Occipital lobe (tissue), 1 donor: ENCODE measurements at regions not wholly inside any gene's neighbourhood (a gene's known extent, or its start where the extent isn't known, plus 50 kb on each side); places are given as distances from the start of the nearest gene placed in this dataset.

Source experiments
- DNase-seq: peaks from one replicate; lab custom pipeline; 2025; lab: John Stamatoyannopoulos, UW

DNA sequence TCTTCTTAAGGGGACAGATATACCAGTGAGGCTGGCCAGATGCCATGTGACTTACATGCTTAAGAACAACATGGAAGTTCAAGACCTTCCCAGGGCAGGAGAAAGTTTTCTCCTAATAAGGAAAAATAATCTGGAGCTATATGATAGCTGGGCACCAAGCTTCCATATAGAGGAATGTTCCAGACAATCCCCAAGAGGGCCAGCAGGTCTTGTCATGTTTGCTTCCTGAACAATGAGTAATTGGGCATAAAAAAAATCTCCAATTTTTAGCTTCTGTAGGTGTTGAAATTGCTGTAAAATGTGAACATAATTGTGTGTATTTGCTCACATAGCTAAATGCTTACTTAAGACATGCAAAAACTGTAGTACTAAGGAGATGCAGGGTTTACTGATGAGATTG is 809.5 kb upstream of the PIK3C3 start:
- no peak for DNase-seq

DNA sequence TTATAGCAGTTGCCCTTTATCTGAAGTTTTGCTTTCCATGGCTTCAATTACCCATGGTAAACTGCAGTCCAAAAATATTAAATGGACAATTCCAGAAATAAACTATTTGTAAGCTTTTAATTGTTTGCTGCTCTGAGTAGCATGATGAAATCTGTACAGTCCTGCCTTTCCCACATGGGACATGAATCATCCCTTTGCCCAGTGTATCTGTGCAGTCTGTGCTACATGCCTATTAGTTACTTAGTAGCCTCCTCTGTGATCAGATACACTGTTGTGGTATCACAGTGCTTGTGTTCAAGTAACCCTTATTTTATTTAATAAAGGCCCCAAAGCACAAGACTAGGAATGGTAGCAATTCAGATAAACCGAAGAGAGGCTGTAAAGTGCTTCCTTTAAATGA is 810.6 kb upstream of the PIK3C3 start:
- no peak for DNase-seq

DNA sequence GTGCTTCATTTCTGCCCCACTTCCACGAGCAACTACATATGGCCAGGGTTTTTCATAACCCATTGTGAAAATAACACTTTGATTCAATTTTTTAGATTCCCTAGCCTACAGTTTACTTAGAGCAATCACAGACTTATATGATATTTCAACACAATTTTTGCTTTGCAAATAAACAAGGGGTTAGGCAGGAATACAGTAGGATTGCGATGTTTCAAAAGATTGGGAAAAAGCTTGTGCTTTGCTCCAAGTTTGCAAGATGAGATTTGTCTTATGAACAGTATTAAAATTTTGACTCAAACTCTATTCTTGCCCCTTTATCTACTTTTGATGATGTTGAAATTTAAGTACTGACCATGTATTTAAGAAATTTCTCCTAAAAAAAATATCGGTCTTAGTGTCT is 814.5 kb upstream of the PIK3C3 start:
- DNase-seq: no peak

DNA sequence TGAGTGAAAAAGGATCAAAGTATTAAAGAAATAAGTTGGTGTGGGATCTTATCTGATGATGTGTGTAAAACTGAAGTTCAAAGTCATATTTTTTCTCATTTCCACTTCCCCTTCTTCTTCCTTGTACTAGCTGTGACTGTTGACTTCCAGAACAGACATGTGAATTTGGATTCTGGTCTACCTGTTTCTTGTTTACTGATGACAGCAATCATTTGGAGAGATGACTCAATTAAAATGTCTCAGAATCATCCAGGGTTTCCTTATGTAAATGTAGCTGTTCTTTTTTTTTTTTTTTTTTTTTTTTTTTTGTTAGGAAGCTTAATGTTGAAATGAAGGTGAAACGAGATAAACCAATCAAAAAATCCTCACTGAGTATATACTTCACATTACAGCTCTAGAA is 819.9 kb upstream of the PIK3C3 start:
- no peak for DNase-seq

DNA sequence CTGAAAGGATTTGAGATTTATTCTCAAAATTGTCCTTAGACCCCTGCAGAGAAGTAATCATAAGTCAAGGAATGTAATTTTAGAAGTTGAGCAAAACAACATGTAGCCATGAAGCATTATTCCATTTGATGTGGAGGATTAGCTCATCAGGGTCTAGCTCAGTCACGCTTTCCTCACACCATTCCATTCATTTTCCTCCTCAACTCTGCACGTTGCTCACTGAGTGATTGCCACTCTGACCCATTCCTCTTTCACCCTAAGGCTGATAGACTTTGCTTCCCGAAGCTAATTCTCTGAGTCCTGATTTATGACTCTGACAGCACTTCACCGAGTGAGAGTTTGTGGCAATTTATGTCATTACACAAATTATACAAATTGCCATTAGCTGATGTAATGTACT is 820.6 kb upstream of the PIK3C3 start:
- DNase-seq: no peak

DNA sequence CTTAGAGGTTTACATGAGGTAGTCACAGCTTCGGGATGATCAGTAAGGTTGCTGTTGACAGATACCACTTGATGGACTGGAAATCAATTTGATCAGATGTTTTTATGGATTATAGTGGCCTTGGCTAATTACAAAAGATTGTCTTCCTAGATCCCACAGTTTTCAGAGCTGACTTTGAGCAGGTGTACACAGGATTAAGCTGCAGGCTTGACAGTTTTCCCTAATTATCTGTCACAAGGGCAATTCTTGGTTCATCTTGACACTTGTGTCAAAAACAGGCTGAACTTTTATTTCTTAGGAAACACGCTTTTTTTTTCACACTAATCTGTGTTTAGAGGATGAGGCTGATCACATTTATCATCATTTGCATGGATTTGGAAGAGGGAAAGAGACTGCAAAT is 824.0 kb upstream of the PIK3C3 start:
- no peak for DNase-seq

DNA sequence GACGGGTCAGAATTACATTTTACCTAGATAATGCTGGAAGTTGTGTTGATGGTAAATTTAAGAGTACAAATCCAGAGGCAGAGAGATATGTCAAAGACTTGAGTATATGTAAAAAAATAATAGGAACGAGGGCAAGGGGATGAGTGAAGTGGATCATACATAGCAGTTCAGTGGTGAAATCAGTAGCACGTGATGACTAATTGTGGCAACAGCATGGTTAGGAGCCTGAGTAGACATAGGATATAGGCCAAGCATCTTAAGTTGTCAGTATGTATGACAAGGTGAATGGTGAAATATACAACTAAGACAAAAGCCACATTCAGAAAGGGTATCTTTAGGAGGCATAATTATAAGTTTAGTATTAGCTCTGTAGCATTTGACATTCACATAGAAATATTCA is 826.5 kb upstream of the PIK3C3 start:
- no peak for DNase-seq

DNA sequence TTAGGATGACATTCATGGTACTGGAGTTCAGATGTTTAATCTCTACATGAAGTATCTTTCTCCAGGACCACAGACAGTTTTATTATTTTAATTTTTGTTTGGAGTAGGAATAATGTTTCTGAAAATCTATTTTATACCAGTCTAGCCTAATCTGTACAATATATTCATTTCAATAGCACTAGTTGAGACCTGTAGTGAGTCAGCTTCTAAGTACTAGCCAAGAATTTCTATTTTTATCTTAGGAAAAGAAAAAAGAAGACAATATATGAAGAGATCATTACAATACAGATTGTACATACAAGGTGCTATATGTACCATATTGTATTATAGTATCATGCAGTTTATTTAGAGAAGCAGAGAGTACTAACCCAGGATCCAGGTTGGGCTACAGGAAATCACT is 826.9 kb upstream of the PIK3C3 start:
- no peak for DNase-seq

DNA sequence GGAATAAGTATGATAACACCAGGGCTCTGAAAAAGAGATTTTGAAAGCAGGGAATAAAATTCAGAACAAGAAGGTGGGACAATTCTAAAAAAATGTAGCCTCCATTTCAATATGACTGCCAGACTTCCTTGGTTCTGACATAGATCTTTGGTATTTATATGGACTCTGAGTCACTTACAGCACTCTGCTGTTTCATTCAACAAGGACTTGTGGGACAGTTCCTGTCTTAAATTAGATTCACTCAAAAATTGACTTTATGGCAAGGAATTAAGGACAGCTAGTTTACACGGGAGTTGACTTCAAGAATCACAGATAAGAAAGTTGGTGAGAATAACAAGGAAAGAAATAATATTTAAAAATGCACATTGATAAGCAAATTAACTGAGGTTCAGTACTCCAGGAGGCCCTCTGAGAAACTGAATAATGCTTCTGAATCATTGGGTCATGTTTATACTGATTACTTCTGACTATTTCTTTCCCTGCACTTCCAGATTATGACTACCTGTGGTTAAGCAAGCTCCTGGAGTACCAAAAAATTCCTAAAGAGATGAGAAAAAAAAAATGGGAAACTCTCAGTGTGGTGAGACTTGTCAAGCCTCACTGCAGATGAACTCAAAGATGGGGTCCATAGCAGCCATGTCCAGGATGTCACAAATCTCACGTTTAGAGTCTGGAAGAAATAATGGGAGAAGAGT is 828.3 kb upstream of the PIK3C3 start:
- no peak for DNase-seq

DNA sequence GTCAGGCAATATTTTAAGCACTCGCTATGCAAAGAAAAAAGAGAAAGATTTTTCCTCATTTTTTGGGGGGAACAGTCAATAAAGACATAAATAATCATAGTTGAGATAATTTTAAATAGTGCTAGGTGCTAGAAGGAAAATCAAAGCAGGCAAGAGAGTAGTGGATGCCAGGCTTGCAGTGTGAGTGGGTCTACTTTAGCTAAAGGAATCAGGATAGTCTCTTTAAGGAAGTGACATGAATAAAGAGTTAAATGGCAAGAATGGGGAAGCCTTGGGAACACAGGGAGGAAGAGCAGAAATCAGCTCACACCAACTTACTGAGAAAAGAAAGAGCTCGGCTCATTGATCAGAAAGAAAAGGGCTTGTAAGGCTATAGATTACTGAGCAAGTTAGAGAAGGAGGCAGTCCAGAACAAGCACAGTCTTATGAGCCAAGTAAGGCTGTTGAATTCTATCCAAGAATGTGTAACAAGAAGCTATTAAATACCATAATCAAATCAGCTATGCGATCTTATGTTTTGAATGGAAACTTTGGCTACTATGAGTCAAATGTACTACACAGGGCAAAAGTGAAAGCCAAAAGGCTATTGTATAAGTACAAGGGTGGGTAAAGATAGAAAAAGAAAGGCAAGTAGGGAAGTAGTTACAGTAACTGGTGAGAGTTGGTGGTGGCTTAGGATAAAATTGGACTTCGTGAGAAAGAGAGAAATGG is 833.8 kb upstream of the PIK3C3 start:
- no peak for DNase-seq

DNA sequence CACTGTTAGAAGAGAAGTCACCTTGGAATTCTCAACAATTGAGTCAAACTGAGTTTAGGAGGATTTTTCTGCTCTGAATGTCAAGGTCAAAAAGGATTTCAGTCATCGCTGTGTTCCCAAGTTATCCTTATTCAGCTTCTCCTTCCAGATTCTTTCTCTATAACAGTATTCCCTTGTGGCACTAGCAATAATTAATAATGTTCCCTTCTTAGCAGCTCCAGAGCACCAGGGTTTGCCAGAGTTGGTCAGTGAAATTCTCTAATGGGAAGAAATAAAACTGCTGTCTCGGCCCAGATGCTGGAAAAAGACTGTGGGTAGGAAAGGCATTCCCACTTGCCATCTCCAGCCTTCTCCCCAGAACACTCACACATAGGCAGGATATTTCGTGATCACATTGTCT is 836.0 kb upstream of the PIK3C3 start:
- DNase-seq: no peak

DNA sequence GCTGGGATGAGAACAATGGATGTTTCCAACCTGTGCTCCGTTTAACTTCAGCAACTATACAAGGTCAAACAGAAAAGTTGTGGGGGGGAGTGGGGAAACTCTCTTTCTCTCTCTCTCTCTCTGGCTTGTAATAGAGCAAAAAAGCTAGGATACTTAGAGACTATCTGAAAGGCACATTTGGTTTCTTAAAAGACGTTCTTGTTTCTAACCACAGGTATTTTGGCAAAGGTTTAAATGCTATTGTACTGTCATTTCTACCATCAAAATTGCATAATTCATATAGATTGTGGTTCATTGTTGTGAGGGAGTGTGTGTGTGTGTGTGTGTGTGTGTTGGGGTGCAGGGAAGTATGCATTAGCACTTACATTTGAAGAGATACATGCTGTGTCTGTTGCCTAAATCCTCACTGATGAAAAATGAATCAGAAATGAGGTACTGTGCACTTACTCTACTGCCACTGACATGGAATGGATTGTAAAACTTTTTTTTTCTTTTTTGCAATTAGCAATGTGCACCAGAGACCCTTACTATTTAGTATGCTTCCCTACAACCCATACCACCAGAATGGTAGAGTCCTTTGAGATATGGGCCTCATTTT is 841.0 kb upstream of the PIK3C3 start:
- DNase-seq: no peak

DNA sequence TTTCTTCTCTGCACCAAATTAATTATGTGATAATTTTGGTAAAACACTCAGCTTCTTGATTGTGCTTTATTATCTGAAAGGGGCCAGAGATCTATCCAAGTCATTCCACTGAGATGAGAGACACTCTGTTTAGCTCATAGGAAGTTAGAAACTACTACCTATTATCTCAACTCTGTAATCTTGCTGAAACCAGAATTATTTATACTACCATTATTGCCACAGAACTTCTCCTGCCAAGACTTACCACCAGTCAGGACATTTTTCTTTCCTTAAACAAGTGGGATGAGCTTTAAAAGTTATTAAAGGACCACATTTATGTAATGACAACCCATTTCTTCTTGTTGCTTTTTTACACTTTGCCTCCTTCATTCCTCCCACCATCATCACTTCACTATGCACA is 855.6 kb upstream of the PIK3C3 start:
- no peak for DNase-seq

DNA sequence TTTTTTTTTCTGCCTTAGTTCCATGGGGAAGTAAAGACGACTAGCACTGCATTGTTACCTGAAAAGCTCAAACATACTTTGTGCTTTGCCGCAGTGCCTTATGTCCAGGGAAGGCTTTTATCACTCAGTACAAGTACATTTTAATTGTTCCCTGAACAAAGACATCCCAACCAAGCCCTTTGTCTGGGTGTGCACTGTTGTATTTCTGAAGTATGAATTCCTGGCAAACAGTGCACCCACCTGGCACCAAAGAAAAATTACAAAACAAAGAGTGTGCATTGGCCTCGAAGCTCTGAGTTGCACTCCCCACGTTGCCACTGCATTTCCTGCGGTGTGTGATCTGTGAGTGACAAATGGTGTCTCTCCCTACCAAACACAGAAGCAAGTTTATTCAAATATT is 858.5 kb upstream of the PIK3C3 start:
- DNase-seq: no peak

DNA sequence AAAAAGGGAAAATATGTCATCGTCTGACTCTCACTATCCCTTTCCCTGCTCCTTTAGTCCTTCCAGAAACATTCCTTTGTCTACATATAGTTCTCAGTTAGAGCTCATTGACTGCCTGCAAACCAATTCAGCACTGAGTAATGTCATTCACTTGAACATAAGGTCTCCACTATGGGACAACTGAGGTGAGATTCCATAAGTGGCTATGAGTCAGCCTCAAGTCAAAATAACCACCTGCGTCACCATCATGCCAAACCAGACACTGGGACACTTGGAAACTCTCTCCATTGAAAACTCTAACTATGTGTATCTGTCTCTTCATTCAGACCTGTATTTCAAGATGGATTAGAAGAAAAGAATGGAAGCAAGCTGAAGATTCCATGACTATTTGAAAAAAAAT is 878.0 kb upstream of the PIK3C3 start:
- DNase-seq: no peak

DNA sequence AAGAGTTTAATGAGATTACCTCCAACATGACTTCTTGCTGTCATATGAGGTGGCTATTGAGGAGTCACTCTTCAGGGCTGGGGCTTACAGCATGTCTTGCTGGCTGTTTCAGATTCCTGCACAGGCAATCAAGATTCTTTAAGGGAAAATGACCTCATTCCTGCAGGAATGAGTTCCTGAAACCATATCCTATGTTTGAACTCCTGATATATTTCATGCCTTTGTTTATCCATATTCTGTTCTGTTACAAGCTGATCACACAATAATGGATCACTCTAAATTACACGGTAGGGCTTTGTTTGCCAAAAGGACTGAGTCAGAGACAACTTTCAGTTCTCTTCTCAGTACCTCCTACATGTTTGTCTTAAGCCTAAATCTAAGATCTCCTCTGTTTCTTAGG is 879.8 kb upstream of the PIK3C3 start:
- no peak for DNase-seq

DNA sequence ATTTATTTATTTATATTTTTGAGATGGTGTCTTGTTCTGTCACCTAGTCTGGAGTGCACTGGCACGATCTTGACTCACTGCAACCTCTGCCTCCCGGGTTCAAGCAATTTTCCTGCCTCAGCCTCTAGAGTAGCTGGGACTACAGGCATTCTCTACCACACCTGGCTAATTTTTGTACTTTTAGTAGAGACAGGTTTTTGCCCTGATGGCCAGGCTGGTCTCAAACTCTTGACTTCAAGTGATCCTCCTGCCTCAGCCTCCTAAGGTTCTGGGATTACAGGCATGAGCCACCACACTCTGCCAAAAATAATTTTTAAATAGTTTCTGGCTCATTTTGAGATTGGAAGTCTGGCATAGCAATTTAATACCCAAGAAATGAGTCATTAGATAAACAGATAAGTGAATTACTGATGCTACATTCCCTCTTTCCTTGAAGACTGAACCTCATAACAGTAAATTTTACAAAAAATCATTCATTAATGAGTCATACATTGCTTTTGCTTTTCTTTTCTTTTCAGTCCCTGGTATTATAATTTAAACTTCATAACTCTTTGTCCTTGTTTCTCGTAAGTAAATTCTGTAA is 881.6 kb upstream of the PIK3C3 start:
- DNase-seq: no peak

DNA sequence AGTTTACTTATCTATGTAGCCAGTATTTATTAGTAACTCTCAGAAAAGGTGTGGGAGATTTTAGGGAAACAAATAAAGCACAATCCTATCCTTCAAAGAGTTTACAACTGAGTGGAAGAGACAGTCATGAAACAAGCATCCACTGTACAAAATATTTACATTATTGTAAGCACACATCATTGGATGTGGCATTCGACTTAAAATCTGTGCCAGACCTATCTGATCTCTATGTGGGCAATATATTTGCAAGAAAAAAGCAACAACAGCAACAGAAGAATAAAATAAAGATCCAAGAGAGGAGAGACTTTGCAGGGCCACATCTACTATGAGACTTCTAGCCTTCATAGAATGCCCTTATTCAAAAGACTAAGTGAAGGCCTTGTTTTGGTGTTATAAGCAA is 882.1 kb upstream of the PIK3C3 start:
- DNase-seq: no peak

DNA sequence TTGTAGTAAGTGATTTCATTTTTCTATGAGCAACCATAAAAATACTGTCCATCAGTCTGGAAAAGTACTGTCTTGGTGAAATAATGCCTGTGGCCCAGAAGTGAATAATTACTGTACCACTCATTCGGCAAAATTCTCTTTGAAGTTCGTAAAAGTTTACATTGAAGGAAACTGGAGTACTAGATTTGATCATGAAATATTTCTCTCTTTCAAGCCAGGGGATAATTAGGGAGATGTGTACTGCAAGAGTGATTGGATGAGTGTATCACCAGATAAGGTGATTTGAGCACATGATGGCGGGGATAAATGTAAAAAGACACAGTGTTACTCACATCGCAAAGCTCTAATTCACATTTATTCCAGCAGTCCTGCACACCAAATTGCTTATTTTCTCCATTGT is 883.2 kb upstream of the PIK3C3 start:
- no peak for DNase-seq

DNA sequence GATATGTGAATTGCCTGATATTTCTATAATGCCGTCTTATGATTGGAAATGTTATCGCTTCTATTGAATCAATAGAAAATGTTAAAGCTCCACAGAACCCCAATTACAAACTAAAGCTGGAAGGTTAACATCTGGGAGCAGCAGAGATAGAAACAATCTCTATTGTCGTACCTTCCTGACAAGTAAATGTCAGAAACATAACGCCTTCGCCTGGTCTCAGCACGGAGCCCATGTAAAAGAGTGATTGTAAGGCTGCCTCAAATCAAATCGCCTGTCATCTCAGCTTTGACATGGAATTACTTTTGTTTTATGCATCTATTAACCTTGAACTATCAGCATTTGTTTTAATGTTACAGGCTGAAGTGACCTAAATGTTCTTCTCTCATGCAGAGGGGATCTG is 885.9 kb upstream of the PIK3C3 start:
- DNase-seq: no peak

DNA sequence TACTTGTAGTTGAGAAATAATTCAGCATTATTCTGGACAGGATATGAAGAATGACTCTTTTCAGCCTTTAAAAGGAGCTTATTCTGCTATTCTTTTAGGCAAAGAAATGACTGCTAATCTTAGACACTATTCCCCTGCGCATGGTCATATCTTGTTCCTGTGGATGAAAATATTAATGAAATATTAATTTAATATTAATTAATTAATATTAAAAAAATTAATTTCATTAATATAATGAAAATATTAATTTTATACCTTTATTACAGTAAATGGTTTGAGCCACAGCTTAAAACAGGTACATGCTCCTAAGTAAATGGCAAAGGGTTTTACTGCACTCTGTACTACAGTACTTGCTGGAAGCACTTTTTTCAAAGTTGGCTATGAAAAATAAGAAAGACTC is 890.1 kb upstream of the PIK3C3 start:
- no peak for DNase-seq

DNA sequence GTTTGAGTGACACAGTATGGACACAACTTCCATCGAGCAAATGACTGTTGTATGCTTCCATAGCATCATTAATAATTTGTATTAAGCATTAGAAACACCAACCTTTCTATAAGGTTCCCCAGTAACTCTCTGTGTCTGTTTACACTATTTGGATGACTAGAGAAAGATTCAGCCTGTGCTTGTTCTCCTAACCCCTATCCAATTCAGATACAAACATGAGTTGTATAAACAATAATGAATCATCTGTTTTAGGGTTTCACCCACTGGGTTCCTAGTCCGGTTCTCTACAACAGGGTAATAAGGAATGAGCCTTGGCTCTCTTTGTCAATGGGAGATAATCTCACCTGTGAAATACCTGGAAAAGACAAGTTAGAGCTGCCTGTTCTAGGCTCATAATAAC is 894.1 kb upstream of the PIK3C3 start:
- no peak for DNase-seq

DNA sequence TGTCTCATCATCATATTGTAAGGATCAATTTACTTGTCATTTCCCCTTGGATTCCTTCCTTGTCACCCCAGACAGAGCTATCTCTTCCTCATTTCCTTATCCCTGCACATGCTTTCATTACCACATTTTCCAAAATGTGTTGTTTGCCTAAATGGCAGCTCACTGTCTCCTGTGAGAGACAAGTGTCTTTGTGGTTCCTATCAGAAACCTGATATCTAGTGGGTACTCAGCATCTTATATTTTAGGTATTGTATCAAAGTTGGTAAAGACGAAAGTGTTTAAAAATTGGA is 896.0 kb upstream of the PIK3C3 start:
- DNase-seq: no peak
